IPS-18c (cell line): ENCODE measurements at regions not wholly inside any gene's neighbourhood (a gene's known extent, or its start where the extent isn't known, plus 50 kb on each side); places are given as distances from the start of the nearest gene placed in this dataset.

Source experiments
- H3K4me3 ChIP-seq: 2 replicates; pipeline ENCODE4 v1.7.0; 2013; ENCODE audit warnings: low read depth, mild to moderate bottlenecking, low read length, moderate library complexity; ENCODE audit not compliant: insufficient read depth
- H3K9me3 ChIP-seq: one replicate; pipeline ENCODE4 v1.6.1; 2013; ENCODE audit warnings: mild to moderate bottlenecking, low read length, moderate library complexity; ENCODE audit not compliant: control insufficient read depth, insufficient read depth

DNA sequence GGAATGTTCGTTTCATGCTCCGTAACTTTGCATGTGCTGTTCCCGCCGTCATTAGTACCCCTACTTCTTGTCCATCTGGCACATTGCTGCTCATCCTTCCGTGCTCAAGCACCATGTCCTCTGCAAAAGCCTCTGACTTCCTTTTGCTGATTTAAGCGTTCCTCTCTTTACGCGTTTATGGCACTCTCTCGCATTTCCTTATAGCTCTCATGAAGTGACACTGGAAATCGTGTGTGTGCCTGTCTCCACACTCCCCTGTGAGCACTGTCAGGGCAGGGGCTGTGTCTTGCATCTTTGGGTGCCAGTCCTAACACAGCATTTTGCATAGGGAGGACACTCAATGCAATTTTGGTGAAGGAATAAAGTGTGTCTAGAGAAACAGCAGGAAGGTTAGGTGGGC, 210.6 kb upstream of the FAT1 start:
- no peak overlapping the region for H3K4me3 ChIP-seq
- no peaks in the 10 kb centered on the region for H3K9me3 ChIP-seq

DNA sequence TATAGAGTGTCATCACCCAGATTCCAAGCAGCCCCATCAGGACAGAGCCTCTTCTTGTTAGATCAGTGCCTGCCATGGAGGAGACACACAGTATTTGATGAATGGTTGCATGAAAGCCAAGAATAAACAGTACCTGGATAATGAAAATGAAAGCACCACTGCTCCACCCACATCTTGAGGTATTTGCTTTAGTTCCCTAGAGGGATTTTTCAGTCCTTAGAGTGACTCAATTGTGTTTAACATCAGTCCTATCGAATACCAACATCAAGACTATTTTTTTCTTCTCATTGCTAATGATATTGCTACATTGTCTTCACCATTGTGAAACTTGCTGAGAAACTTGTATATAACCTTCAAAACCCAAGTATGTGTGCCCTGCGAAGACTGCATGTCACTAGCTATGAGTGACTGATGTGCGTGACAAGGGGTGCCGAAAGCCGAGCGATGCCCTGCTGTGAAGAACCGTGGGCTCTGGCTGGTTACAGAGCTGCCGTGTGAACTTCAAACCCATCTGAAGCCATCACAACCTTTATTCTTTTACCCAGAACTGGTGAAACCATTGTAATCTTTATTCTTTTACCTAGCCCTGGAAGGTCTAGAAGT, 211.3 kb upstream of the FAT1 start:
- Histone ChIP-seq H3K4me3 (no peak overlapping the region), H3K9me3 (no peaks in the 10 kb centered on the region)

DNA sequence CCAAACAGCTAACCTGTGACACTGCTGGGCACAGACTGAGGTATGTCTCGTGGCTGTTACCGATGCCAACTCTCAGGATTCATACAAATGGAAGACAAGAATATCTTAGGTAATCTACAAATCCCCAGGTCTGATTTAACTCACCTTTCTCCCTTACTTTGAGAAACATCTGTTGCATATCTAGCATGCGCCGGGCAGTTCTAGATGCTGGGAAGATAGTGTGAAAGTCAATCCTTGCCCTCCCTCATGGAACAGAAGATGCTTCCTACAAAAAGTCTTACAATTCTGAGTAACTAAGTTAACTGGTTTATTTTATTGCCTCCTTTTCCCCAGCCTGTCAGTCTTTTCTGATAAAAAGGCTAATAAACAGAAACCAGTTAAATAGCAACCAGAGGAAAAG, 212.2 kb upstream of the FAT1 start:
- Histone ChIP-seq H3K9me3 (peaks cover under 1% of the 10 kb centered on the region), H3K4me3 (no peak overlapping the region)

DNA sequence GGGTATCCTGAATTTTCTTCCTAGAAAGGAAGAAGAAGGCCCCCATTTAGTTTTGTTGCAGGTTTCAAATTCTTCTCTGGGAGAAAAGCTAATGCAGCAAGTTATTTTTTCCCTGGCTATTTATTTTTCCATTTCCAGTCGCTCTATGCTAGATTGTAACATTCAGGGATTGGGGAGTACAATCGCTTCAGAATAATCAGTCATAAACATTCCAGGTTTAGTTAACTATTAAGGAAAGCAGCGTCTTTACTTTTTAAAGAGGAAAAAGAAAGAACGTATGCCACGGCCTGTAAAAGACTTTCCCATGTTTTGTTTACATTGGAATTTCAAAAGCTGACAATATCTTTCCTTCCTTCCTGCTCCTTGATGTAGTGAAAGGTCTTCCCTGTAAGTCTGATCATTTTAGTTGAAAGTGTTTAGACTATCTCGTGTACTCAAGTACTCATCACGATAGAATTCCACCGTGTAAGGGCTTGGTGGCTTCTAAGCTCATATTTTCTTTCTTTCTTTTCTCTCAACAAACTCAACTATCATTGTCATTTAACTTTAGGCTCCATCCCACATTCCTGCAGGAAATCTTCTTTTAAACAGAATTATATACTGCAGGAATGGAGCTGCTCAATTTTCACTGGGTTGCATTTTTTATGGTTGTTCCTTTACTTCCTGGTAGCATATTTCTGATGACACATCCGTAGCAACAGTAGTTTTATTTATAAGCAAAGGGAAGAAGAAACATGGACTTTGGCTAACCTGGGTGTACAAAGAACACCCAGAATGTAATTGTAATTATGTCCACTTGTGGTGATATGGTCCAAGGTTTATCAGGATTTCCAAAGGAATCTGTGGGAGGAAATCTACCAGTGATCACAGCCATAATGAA, 213.1 kb upstream of the FAT1 start:
- Histone ChIP-seq H3K9me3 (peaks cover 2% of the 10 kb centered on the region), H3K4me3 (no peak overlapping the region)

DNA sequence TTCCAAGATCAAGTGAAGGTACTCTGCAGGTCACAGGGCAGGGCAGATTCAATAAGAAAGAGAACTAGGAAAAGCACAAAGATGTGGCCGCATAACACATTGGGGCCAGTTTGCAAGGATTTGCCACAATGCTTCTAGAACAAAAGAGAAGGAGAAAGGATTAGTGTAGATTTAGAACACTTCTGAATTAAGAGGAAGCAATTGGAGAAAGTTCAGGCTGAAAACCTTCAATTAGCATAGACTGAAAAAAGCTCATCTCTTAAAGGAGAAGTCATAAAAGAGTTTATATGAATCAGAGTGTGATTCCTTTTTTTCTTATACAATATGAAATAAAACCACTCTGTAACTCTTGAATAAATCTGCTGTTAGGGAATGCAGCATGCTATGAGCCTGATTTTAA, 215.6 kb upstream of the FAT1 start:
- peaks cover 2% of the 10 kb centered on the region for H3K9me3 ChIP-seq
- H3K4me3 ChIP-seq = no peak overlapping the region

DNA sequence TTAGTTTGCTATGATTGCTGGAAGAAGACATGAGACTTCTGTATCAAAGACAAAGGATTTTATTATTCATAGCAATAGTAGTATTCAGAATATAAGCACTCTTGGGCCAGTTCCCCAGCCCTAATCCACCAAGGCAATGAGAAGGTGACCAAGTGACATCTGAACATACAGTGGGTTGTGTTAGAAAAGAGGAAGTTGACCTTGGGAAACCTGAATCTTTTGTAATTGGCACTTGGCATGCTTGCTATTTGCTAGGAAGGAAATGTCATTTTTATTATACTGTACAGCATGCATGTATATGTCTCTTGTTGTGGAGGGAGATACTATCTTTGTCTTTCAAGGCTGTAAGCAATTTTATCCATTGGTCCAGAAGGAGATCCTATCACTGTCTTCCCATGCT, 216.1 kb upstream of the FAT1 start:
- peaks cover 2% of the 10 kb centered on the region for H3K9me3 ChIP-seq
- H3K4me3 ChIP-seq = no peak overlapping the region

DNA sequence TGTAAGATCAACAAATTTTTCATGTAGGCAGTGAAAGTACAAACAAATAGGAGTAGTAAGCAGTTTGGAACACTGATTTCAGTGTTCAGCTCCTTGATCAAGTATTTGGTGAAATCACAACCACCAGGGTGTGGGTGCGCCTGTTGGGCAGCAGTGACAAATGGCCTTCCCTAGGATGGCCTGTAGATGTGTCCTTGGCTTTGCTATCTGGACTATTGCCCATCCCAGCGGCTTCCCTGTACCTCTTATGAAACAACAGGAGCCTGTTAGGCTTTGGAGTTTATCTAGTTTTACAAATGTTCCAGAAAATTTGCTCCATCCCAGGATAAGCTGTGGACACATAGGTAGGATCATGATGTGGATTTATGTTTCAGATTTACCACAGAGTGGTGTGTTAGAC, 216.8 kb upstream of the FAT1 start:
- peaks cover 2% of the 10 kb centered on the region for H3K9me3 ChIP-seq
- H3K4me3 ChIP-seq = no peak overlapping the region

DNA sequence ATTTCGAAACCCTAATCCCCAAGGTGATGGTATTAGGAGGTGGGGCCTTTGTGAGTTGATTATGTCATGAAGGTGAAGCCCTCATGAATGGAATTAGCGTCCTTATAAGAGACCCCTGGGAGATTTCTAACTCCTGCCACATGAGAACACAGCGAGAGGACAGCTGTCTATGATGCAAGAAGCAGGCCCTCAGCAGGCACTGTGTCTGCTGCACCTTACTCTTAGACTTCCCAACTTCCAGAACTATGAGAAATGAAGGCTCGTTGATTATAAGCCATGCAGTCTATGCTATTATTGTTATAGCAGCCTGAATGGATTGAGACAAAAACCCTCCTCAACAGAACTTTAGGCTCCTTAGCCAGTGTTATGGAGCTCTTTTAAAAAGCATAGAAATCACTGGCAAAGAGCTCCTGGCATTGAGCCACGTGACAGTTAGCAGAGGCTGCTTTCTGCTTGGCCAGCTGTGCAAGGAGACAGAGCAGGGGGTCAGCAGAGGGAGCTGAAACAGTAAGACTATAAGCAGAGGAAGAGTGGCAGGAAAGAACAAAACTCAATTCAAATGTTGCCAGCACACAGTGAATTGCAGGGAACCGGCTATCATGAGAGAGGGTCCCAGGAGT, 219.2 kb upstream of the FAT1 start:
- H3K4me3 ChIP-seq = no peak overlapping the region

DNA sequence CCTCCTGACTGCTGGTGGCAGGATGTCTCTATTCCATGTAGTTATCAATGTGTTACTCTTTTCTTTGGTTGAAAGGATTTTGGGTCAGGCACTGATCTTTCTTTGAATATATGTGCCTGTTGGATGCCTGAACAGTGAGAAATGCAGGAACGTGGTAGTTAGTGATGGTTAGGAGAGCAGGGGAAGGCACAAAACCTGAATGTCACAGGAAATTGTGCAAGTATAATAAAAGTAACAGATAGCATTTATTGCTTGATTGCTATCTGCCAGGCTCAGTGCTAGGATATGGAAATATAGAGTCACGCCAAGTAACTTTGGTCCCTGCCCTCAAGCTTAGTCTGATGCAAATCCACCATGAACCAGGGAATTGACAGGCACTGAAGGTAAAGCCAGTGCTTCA, 219.8 kb upstream of the FAT1 start:
- no peak overlapping the region for H3K4me3 ChIP-seq
- peaks cover 2% of the 10 kb centered on the region for H3K9me3 ChIP-seq

More for the DNA sequence above, 219.2 kb upstream of the FAT1 start:
- H3K9me3 ChIP-seq = peaks cover 2% of the 10 kb centered on the region

DNA sequence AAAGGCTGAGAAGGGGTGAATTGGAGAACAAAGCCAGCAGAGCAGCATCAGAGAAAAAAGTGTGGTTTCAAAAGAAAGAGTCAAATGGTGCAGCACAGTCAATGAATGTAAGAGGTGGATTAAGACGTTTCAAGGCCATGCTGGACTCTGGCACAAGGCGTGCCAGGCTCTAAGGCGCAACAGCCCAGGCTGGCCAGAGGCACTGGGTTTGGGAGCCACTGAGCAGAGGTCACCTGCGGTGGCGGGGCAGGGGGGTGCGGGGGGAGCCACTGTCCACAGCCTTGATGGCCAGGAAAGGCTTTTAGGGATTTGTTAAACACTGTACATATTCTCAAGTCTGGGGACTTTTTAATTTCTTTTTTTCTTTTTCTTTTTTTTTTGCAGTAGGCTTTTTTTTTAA, 222.5 kb upstream of the FAT1 start:
- Histone ChIP-seq H3K4me3 (no peak overlapping the region), H3K9me3 (no peaks in the 10 kb centered on the region)

DNA sequence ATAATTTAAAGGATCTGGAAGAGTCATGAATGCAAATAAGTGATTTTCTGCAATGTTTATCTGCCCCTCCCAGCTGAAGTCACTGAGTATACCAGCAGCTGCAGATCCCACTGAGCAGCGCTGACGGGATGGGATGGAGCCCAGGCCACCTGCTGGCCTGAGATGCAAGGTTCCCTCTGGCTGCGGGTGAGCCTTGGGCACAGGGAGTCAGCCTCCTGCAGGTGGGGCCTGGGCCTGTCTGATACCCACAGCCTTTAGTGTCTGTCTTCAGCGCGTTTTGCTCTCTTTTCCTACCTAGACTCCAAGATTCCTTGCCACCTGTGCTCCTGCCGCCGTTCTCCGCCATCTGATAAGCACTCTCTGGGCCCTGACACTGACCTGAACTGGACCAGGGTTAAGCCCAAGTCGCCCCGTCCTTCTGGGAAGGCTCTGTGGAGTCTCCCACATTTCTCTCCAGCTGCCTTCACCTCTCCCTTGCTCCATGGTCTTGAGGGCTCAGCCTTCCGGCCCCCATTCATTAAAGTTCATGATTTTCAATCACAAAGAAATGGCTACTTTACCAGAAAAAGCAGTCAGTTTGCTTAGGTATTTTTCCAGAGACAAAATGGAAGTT, 223.1 kb upstream of the FAT1 start:
- H3K9me3 ChIP-seq = no peaks in the 10 kb centered on the region
- H3K4me3 ChIP-seq = no peak overlapping the region

DNA sequence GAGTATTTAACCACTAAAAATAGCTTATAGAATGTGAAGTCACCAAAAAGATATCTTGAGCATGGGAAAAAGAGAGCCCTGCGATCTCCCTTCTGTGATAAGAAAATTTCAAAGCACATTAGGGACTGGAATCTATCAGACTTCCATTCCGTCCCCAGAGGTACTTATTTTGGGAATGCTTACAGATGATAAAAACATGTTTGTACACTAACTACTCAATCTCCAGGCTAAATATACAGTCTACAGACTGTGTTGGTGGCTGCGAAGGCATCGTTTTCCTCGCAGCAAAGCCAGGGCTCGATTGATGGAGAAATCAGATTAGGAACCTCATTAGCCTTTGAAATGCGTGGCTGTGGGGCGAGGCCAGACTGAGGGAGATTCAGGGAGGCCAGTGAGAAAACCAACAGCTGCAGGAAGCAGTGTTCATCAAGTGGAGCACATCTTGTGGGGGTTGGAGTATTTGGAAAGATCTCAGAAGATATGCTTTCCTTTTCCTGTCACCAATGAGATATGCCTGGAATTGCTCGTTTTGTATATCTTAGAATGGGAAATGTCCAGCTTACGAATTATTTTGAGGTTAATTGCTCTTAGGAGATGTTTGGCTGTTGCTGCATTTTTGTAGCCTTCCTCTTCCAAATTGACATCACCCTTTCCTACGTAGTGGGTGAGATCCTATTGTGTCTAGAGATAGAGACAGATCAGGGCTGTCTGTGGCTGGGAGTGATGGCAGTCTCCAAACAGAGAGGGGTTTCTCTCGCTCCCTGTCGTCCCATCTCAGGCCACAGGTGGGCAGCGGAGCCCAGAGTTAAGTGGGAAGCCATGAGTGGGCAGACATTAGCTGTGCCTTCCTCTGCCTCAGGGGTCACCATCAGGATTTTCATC, 224.9 kb upstream of the FAT1 start:
- H3K9me3 ChIP-seq = no peaks in the 10 kb centered on the region
- no peak overlapping the region for H3K4me3 ChIP-seq

DNA sequence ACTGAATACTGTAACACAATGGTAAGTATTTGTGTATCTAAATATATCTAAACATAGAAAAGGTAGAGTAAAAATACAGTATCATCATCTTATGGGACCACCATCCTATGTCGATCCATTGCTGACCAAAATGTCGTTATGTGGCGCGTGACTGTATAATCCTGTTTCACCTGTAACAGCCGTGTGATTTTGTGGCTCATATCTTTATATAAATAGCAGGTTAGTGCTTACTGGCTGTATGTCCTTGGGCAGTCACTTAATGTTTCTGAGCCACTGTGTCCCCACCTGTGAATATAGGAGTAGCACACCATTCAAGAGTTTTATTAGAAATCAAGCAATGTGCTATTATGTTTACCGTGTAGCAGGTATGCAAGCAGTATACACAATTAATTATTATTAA, 226.2 kb upstream of the FAT1 start:
- no peak overlapping the region for H3K4me3 ChIP-seq
- H3K9me3 ChIP-seq = no peaks in the 10 kb centered on the region

DNA sequence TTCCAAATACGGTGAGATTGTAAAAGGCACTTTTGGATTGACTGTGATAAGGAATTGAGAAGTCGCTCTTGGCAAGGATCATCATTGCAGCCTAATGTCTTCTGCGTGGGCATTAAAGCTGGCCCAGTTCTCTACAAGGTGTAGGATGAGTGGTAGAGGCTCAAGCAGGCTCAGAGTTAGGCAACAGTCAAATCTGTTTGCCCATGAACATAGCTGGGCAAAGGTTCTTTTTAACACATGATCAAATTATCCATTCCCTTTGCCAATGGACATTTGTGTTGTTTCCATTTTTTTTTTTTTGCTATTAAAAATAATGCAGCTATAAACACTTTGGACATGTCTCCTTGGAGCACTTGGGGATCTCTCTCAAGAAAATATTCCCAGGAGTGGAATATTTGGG, 229.1 kb upstream of the FAT1 start:
- no peak overlapping the region for H3K4me3 ChIP-seq
- no peaks in the 10 kb centered on the region for H3K9me3 ChIP-seq

DNA sequence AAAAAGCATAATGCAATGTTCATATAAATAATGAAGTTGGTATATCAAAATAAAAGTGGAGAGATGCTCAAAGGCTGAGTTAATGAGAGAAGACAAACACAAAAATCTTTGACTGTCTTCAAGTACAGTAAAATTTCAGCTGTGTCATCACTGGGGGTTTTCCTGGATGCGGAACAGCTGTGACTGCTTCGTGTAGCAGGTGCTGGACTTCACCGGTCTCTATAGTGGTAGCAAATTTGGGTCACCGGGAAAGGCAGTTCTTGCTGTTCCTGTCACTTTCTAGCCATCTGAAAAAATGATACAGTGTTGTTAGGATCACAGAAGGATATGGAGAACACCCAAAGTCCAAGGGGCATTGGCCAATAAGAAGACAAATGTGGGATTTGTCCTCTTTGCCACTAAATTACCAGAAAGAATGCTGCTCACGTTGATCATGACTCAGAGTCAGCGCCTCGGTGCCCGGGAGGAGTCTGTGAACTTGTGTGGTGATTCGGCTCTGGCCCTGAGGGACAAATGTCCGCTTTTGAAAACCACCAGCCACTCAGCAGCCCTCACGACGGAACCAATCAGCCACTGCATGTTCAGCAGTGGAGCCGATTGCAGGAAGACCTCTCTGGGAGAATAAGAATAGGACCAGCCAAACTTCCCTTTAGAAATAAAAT, 230.1 kb upstream of the FAT1 start:
- no peak overlapping the region for H3K4me3 ChIP-seq
- no peaks in the 10 kb centered on the region for H3K9me3 ChIP-seq

DNA sequence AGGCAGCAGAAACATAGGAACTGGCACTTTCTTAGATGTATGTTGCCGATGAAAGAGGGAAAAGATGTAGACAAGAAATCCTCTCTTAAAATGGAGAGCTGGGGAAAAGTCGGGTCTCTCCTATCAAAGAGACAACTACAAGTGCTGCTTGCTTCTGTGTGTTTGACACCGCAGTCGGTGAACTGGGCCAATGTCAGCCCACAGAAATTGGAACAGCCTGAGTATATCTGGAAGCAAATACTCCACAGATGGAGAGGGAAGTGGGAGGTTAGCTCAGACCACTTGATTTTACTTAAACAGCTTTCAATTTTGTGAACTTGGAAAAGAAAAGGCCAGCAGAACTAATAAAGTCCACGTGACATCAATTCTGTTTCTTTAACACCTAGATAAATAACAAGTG, 230.9 kb upstream of the FAT1 start:
- no peaks in the 10 kb centered on the region for H3K9me3 ChIP-seq
- H3K4me3 ChIP-seq = no peak overlapping the region

DNA sequence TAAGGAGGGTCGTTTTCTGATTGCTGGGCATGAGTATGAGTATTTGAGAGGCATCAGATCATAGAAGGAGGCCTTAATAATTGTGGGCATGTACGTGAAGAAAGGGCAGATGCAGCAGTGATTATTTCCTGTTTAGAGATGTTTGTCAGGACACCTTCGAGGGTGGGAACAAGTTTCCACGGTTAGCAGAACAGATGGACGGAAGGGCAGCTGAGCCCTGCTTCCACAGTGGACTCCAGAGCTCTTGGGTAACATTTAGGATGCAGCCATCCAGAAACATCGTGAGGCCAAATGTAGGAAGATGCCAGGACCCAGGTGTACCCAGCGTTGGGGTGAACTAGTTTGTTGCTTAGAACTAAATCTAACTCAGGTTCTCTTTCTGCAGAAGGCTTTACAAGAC, 231.3 kb upstream of the FAT1 start:
- Histone ChIP-seq H3K9me3 (no peaks in the 10 kb centered on the region), H3K4me3 (no peak overlapping the region)
